Testis (tissue), 2 donors: ENCODE measurements at regions not wholly inside any gene's neighbourhood (a gene's known extent, or its start where the extent isn't known, plus 50 kb on each side); places are given as distances from the start of the nearest gene placed in this dataset.

Experiments
- CTCF ChIP-seq, 3 experiments: fragments of 450-650 bp in 2 of 3; fragments of 200-600 bp in 1 of 3; sonication (generic) in 1 of 3; IDR thresholded peaks; one replicate each; pipeline ENCODE4 v1.5.1; 2016 to 2019; ENCODE audit warnings: antibody characterized with exemption in 3 of 3, mild to moderate bottlenecking in 2 of 3, moderate library complexity in 1 of 3
- POLR2A ChIP-seq: fragments of 450-650 bp; IDR thresholded peaks from one replicate; pipeline ENCODE4 v1.6.1; 2017; ENCODE audit warnings: antibody characterized with exemption, mild to moderate bottlenecking, moderate library complexity

- TF ChIP-seq CTCF (IDR thresholded peaks at IDR 0.05) (no peak), POLR2A (no peak)
These were observed 504.1 kb upstream of the PKDCC start for GRCh38 chr2:41543726-41544125.
